Uterus (tissue), 3 donors: ENCODE measurements at regions not wholly inside any gene's neighbourhood (a gene's known extent, or its start where the extent isn't known, plus 50 kb on each side); places are given as distances from the start of the nearest gene placed in this dataset.

Experiments
- DNase-seq, 2 donors: peaks; one replicate each; pipeline ENCODE4 v3.0.0-alpha.2; 2019 to 2020
- H3K27ac ChIP-seq, 2 donors: fragments of 200-600 bp; sonication (generic); 1 replicate in 1 of 2; 2 replicates in 1 of 2; pipeline ENCODE4 v1.5.1; 2016 to 2018
- H3K27me3 ChIP-seq, 2 donors: fragments of 200-600 bp; sonication (generic); one replicate each; pipeline ENCODE4 v1.5.1; 2018 to 2019; ENCODE audit warnings: control low read depth in 1 of 2
- H3K36me3 ChIP-seq, 2 donors: fragments of 200-600 bp; sonication (generic); one replicate each; pipeline ENCODE4 v1.5.1; 2019; ENCODE audit warnings: control low read depth in 1 of 2
- H3K4me1 ChIP-seq, 2 donors: fragments of 200-600 bp; sonication (generic); one replicate each; pipeline ENCODE4 v1.5.1; 2018 to 2019; ENCODE audit warnings: control low read depth in 1 of 2
- H3K4me3 ChIP-seq, 2 donors: fragments of 200-600 bp; sonication (generic); 1 replicate in 1 of 2; 2 replicates in 1 of 2; pipeline ENCODE4 v1.5.1; 2018 to 2019; ENCODE audit warnings: mild to moderate bottlenecking in 1 of 2
- H3K9me3 ChIP-seq, 2 donors: fragments of 200-600 bp; sonication (generic); one replicate each; pipeline ENCODE4 v1.5.1; 2019; ENCODE audit warnings: control low read depth in 1 of 2
- POLR2A ChIP-seq, 2 donors: fragments of 450-650 bp; IDR thresholded peaks; one replicate each; pipeline ENCODE4 v1.6.1; 2016; ENCODE audit warnings: antibody characterized with exemption in 2 of 2, mild to moderate bottlenecking in 1 of 2, moderate library complexity in 1 of 2
- intact Hi-C: fragments of 100-400 bp; cut with DNase I; formaldehyde crosslinking; loops from one replicate; pipeline ENCODE4 v1.15.1; 2023; ENCODE audit warnings: low total_unique reads
- TF ChIP-seq, protein P1 (sequence below), 4 experiments: fragments of 200-600 bp in 2 of 4; fragments of 450-650 bp in 2 of 4; sonication (generic) in 2 of 4; IDR thresholded peaks; one replicate each; pipeline ENCODE4 v1.5.1; 2016 to 2019; ENCODE audit warnings: antibody characterized with exemption in 4 of 4, mild to moderate bottlenecking in 2 of 4, moderate library complexity in 1 of 4
- donor health status: DM: yes; HTN: yes; CAD: no.

DNA sequence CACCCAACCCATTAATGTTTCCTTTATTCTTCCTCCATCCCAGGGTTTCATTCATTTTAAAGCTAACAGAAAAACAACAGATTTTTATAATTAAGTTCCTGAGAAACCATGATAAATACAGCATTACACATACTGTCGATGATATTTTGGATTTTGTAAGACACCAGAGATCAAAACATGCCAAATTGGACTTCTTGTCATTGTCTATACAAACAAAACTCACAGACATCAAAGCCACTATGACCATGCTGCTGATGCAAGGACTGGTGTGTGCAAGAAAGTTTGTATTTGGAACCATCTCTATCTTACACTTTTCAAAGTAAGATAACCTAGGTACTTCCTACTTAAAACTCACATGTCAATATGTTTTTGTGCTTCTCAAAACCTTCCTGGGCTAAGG, 294.0 kb upstream of the UGT8 start:
- no peaks in the 10 kb centered on the region for H3K4me1 ChIP-seq

DNA sequence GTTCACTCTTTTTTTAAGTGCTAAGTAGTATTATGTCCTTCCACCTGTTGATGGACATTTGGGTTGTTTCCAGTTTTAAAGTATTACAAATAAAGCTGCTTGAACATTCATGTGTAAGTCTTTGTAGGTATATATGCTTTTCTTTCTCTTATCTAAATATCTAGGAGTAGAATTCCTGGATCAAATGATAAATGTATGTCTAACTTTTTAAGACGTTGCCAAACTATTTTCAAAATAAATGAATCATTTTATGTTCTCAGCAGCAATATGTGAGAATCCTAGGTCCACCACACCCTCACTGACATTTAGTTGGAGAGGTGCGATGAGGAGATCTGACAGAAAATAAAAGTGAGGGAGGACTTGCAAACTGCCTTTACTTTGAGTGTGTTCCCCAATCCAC, 291.7 kb upstream of the UGT8 start:
- H3K27me3 ChIP-seq = no peaks in the 10 kb centered on the region
- intact Hi-C loops = no loop called here
- H3K27ac ChIP-seq = no peak overlapping the region
- no peak for DNase-seq
- TF ChIP-seq, protein P1, sequence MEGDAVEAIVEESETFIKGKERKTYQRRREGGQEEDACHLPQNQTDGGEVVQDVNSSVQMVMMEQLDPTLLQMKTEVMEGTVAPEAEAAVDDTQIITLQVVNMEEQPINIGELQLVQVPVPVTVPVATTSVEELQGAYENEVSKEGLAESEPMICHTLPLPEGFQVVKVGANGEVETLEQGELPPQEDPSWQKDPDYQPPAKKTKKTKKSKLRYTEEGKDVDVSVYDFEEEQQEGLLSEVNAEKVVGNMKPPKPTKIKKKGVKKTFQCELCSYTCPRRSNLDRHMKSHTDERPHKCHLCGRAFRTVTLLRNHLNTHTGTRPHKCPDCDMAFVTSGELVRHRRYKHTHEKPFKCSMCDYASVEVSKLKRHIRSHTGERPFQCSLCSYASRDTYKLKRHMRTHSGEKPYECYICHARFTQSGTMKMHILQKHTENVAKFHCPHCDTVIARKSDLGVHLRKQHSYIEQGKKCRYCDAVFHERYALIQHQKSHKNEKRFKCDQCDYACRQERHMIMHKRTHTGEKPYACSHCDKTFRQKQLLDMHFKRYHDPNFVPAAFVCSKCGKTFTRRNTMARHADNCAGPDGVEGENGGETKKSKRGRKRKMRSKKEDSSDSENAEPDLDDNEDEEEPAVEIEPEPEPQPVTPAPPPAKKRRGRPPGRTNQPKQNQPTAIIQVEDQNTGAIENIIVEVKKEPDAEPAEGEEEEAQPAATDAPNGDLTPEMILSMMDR (IDR thresholded peaks at IDR 0.05) = no peak
- no peak for TF ChIP-seq POLR2A (IDR thresholded peaks at IDR 0.05)
- no peaks in the 10 kb centered on the region for H3K9me3 ChIP-seq
- no peaks in the 10 kb centered on the region for H3K4me1 ChIP-seq
- no peaks in the 10 kb centered on the region for H3K36me3 ChIP-seq
- no peak overlapping the region for H3K4me3 ChIP-seq

More for the DNA sequence above, 294.0 kb upstream of the UGT8 start:
- no peak overlapping the region for H3K4me3 ChIP-seq
- intact Hi-C loops = no loop called here
- no peaks in the 10 kb centered on the region for H3K36me3 ChIP-seq
- TF ChIP-seq, protein P1 (IDR thresholded peaks at IDR 0.05) = no peak
- TF ChIP-seq POLR2A (IDR thresholded peaks at IDR 0.05) = no peak
- no peaks in the 10 kb centered on the region for H3K27me3 ChIP-seq
- no peak for DNase-seq
- no peak overlapping the region for H3K27ac ChIP-seq
- H3K9me3 ChIP-seq = no peaks in the 10 kb centered on the region

DNA sequence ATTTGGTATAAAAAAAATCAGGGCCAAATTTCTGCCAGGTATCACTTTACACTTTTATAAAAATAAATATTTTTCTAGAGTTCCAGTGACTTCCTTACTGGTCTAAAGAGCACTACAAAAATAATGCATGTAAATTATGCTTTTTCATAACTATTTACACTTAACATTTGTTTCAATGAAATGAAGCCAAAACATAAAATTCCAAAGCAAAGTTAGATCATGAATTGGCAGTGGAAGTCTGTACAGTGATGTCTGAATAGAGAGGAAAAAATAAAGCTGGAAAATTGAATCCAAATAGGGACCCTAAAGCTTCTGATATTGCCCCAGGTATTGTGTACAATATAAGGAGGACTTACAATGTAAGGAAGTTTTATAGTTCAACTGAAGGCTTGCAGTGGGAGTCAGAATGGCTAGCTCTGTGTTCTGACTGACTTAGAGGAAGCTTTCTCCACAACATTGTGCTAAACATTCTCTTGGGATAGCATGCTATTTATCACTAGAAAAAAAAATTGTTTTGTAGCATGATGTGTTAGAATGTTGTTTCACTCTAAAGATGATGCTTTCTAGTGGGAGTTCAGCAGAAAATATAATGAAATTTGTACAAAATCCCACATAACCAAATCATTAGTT, 288.2 kb upstream of the UGT8 start:
- no peak overlapping the region for H3K27ac ChIP-seq
- H3K9me3 ChIP-seq = no peaks in the 10 kb centered on the region
- no peaks in the 10 kb centered on the region for H3K4me1 ChIP-seq
- H3K4me3 ChIP-seq = no peak overlapping the region
- TF ChIP-seq, protein P1 (IDR thresholded peaks at IDR 0.05) = no peak
- TF ChIP-seq POLR2A (IDR thresholded peaks at IDR 0.05) = no peak
- no peak for DNase-seq
- no peaks in the 10 kb centered on the region for H3K27me3 ChIP-seq
- no peaks in the 10 kb centered on the region for H3K36me3 ChIP-seq
- intact Hi-C loops = no loop called here

DNA sequence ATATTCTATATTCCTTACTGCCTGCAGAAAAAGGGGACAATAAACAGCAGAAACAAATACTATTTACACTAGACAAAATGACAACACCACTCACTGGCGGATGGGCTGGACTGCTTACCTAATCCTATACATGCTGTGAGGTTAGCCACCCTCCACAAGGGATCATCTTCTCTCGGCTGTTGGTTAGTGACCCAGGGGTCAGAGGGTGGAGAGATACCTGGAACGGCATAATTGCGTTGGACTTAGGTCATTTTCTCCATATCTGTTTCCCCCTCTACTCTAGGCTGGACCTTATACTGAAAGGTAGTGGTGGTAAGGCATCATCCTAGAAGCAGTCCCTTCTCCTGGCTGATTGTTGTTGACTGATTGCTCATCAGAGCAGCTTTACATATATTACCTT, 286.8 kb upstream of the UGT8 start:
- intact Hi-C loops = no loop called here
- TF ChIP-seq, protein P1 (IDR thresholded peaks at IDR 0.05) = no peak
- no peak for TF ChIP-seq POLR2A (IDR thresholded peaks at IDR 0.05)
- Histone ChIP-seq H3K4me3 (no peak overlapping the region), H3K27me3 (no peaks in the 10 kb centered on the region), H3K36me3 (no peaks in the 10 kb centered on the region), H3K9me3 (no peaks in the 10 kb centered on the region), H3K27ac (no peak overlapping the region), H3K4me1 (no peaks in the 10 kb centered on the region)
- DNase-seq = no peak

DNA sequence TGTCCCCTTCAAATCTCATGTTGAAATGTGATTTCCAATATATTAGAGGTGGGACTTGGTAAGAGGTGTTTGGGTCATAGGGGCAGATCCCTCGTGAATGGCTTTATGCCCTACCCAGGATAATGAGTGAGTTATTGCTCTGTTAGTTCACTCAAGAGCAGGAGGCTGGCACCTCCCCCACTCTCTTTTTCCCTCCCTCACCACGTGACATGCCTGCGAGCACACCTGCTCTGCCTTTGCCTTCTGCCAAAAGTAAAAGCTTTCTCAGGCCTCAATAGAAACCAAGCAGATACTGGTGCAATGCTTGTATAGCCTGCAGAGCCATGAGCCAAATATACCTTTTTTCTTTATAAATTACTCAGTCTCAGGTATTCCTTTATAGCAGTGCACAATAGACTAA, 286.3 kb upstream of the UGT8 start:
- TF ChIP-seq, protein P1 (IDR thresholded peaks at IDR 0.05) = no peak
- no peak for TF ChIP-seq POLR2A (IDR thresholded peaks at IDR 0.05)
- Histone ChIP-seq H3K4me3 (no peak overlapping the region), H3K4me1 (no peaks in the 10 kb centered on the region), H3K27ac (no peak overlapping the region), H3K9me3 (no peaks in the 10 kb centered on the region), H3K36me3 (no peaks in the 10 kb centered on the region), H3K27me3 (no peaks in the 10 kb centered on the region)
- intact Hi-C loops = no loop called here
- no peak for DNase-seq
